RWPE2 (cell line): ENCODE measurements at regions not wholly inside any gene's neighbourhood (a gene's known extent, or its start where the extent isn't known, plus 50 kb on each side); places are given as distances from the start of the nearest gene placed in this dataset.
"Not testable (repeated sequence)": the region's sequence is repeated elsewhere in the genome, so short reads cannot be mapped to it uniquely, and the experiment has no call there.

ENCODE experiments used
- ATAC-seq: fragments of 200-7000 bp; cut with Tn5 transposase; 3 replicates; pipeline ENCODE4 v1.9.1; 2021; ENCODE audit warnings: low read depth
- DNase-seq: peaks from one replicate; pipeline ENCODE4 v3.0.0-alpha.2; 2020; ENCODE audit warnings: low spot score
- H3K27ac ChIP-seq: fragments of 450-650 bp; 2 replicates; pipeline ENCODE4 v1.5.1; 2017; ENCODE audit warnings: mild to moderate bottlenecking; ENCODE audit not compliant: poor library complexity, severe bottlenecking
- H3K27me3 ChIP-seq: fragments of 250-450 bp; sonication (Bioruptor Pico); 2 replicates; pipeline ENCODE4 v1.5.1; 2021; ENCODE audit warnings: mild to moderate bottlenecking, moderate library complexity; ENCODE audit not compliant: insufficient read depth, poor library complexity, severe bottlenecking
- H3K36me3 ChIP-seq: fragments of 250-450 bp; sonication (Bioruptor Pico); 2 replicates; pipeline ENCODE4 v1.5.1; 2020; ENCODE audit warnings: low read depth, mild to moderate bottlenecking, moderate library complexity
- H3K4me1 ChIP-seq: fragments of 250-450 bp; sonication (Bioruptor Pico); 2 replicates; pipeline ENCODE4 v1.5.1; 2021; ENCODE audit warnings: mild to moderate bottlenecking, moderate library complexity; ENCODE audit not compliant: insufficient read depth, poor library complexity, severe bottlenecking
- H3K4me3 ChIP-seq: fragments of 250-450 bp; sonication (Bioruptor Pico); 2 replicates; pipeline ENCODE4 v1.5.1; 2021; ENCODE audit warnings: mild to moderate bottlenecking, moderate library complexity; ENCODE audit not compliant: severe bottlenecking
- H3K9me3 ChIP-seq: fragments of 250-450 bp; sonication (Bioruptor Pico); 2 replicates; pipeline ENCODE4 v1.5.1; 2021; ENCODE audit warnings: mild to moderate bottlenecking, moderate library complexity; ENCODE audit not compliant: severe bottlenecking
- TF ChIP-seq, protein P1 (sequence below): fragments of 450-650 bp; IDR thresholded peaks from one replicate; pipeline ENCODE4 v1.5.1; 2017; ENCODE audit warnings: mild to moderate bottlenecking, moderate library complexity; ENCODE audit not compliant: poor library complexity, severe bottlenecking

DNA sequence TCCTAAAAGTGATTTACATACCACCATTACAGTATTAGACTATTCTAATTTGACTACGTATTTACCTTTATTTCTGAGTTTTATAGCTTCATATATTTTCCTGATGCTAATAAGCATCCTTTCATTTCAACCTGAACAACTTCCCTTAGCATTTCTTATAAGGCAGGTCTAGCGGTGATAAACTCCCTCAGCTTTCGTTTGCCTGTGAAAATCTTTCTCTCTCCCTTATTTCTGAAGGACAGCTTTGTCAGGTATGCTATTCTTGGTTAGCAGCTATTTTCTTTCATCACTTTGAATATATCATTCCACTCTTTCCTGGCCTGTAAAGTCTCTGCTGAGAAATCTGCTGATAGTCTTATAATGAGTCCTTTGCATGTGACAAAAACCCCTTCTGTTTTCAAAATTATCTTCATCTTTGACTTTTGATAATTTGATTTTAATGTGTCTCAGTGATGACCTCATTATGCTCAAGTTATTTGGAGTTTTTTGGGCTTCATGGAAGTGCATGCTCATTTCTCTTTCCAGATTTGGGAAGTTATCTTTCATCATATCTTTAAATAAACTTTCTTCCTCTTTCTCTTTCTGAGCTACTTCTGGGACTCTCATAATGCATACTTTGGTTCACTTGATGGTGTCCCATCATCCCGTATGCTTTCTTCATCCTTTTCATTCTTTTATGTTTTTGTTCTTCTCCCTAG lies 285.4 kb upstream of the PMFBP1 start:
- H3K27ac ChIP-seq: no peak overlapping the region
- no peaks in the 10 kb centered on the region for H3K9me3 ChIP-seq
- no peak for DNase-seq
- no peaks in the 10 kb centered on the region for H3K36me3 ChIP-seq
- TF ChIP-seq, protein P1, sequence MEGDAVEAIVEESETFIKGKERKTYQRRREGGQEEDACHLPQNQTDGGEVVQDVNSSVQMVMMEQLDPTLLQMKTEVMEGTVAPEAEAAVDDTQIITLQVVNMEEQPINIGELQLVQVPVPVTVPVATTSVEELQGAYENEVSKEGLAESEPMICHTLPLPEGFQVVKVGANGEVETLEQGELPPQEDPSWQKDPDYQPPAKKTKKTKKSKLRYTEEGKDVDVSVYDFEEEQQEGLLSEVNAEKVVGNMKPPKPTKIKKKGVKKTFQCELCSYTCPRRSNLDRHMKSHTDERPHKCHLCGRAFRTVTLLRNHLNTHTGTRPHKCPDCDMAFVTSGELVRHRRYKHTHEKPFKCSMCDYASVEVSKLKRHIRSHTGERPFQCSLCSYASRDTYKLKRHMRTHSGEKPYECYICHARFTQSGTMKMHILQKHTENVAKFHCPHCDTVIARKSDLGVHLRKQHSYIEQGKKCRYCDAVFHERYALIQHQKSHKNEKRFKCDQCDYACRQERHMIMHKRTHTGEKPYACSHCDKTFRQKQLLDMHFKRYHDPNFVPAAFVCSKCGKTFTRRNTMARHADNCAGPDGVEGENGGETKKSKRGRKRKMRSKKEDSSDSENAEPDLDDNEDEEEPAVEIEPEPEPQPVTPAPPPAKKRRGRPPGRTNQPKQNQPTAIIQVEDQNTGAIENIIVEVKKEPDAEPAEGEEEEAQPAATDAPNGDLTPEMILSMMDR: no peak
- no peak overlapping the region for H3K4me3 ChIP-seq
- no peaks in the 10 kb centered on the region for H3K4me1 ChIP-seq
- no peak for ATAC-seq
- H3K27me3 ChIP-seq: no peaks in the 10 kb centered on the region

DNA sequence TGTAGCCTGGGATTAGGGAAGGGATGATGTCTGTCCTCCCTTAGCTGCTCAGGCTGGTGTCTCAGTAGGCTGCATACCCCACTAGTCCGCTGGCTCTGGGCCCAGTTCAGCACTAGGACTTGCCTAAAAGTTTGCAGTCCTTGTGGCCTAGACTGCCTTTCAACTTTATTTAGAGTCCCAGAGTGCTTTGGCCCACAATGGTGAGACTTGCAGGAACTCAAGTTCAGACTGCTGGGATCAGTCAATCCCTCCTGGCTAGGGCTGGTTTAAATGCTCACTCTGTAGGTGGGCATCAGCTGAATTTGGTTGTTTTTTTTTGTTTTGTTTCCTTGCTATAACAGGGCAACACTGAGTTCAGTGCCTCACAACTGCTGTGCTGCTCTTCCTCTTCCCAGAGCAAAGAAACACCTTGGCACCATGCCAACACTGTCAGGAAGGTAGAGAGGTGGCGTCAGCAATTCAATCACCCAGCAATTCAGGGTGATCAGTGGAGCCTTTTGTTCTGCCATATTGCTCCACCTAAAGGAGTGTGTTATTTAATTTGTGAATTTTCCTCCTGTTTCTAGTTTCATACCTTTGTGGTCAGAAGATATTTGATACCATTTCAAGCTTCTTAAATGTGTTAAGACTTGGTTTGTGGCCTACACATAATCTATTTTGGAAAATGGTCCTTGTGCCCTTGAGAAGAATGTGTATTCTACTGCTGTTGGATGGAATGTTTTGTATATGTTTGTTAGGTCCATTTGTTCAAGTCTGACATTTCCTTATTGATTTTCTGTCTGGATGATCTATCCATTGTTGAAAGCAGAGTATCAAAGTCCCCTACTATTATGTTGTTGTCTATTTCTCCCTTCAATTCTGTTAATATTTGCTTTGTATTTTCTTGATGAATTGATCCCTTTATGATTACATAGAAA lies 284.0 kb upstream of the PMFBP1 start:
- DNase-seq (no peak), ATAC-seq (no peak)
- Histone ChIP-seq H3K27me3 (no peaks in the 10 kb centered on the region), H3K4me3 (no peak overlapping the region), H3K36me3 (no peaks in the 10 kb centered on the region), H3K9me3 (no peaks in the 10 kb centered on the region), H3K27ac (no peak overlapping the region), H3K4me1 (no peaks in the 10 kb centered on the region)
- TF ChIP-seq, protein P1: no peak

DNA sequence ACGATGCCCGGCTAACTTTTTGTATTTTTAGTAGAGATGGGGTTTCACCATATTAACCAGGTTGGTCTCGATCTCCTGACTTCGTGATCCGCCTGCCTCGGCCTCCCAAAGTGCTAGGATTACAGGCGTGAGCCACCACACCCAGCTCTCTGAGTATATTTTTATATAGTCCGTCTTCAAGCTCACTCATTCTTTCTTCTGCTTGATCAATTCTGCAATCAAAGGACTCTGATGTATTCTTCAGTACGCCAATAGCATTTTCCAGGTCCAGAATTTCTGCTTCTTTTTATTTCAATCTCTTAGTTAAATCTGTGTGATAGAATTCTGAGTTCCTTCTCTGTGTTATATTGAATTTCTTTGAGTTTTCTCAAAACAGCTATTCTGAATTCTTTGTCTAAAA lies 281.9 kb upstream of the PMFBP1 start:
- not testable (repeated sequence) for H3K9me3 ChIP-seq, H3K4me3 ChIP-seq, DNase-seq, H3K27ac ChIP-seq, H3K36me3 ChIP-seq, H3K4me1 ChIP-seq, H3K27me3 ChIP-seq, ATAC-seq

DNA sequence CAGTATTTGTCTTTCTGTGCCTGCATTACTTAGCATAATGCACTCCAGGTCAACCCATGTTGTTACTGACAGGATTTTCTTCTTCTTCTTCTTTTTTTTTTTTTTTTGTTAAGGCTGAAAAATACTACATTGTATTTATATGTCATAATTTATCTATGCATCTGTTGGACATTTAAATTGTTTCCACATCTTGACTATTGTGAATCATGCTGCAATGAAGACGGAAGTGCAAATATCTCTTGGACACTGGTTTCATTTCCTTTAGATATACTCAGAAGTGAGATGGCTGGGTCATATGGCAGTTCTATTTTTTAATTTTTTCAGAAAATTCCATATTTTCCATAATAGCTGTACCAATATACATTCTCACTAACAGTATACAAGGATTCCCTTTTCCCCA lies 272.7 kb upstream of the PMFBP1 start:
- no peaks in the 10 kb centered on the region for H3K36me3 ChIP-seq
- no peak overlapping the region for H3K4me3 ChIP-seq
- DNase-seq (no peak), ATAC-seq (no peak)
- TF ChIP-seq, protein P1: no peak
- H3K4me1 ChIP-seq: no peaks in the 10 kb centered on the region
- no peak overlapping the region for H3K27ac ChIP-seq
- H3K27me3 ChIP-seq: no peaks in the 10 kb centered on the region
- no peaks in the 10 kb centered on the region for H3K9me3 ChIP-seq

DNA sequence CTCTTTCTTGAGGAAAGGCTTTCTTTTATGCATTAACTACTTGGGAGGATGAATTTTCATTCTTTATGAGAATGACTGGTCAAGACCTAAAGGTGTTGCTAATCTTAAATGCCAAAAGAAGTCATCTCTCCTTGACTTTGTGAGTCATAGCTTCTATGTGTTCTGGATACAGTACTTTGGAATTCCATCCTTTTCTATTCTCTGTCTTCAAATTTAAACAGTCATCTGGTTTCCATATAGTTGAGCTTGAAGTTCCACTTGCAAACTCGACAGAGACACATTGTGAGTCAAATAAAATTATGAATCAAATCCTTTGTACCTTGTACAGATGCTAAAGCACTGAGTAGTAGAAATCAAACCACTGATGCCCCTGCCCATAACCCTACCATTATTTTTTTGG lies 271.9 kb upstream of the PMFBP1 start:
- Histone ChIP-seq H3K4me1 (no peaks in the 10 kb centered on the region), H3K27ac (no peak overlapping the region), H3K27me3 (no peaks in the 10 kb centered on the region), H3K4me3 (no peak overlapping the region), H3K36me3 (no peaks in the 10 kb centered on the region), H3K9me3 (no peaks in the 10 kb centered on the region)
- ATAC-seq: no peak
- DNase-seq: no peak
- TF ChIP-seq, protein P1: no peak
